WTC11 (cell line): ENCODE measurements at regions not wholly inside any gene's neighbourhood (a gene's known extent, or its start where the extent isn't known, plus 50 kb on each side); places are given as distances from the start of the nearest gene placed in this dataset.

Experiments used
- ATAC-seq: fragments of 200-7000 bp; cut with Tn5 transposase; 2 replicates; pipeline ENCODE4 v1.10.0; 2021; ENCODE audit warnings: mild to moderate bottlenecking, moderate library complexity
- CTCF ChIA-PET: fragments of 300-600 bp; sonication (Branson Sonifier 250); formaldehyde crosslinking; loops from one replicate; lab custom pipeline; 2021; ENCODE audit warnings: antibody characterized with exemption; lab: Charles Lee
- POLR2A ChIA-PET: fragments of 350-600 bp; sonication (Branson Sonifier 250); formaldehyde crosslinking; loops from one replicate; lab custom pipeline; 2021; ENCODE audit warnings: antibody characterized with exemption; lab: Charles Lee
- DNase-seq: peaks from one replicate; pipeline ENCODE4 v3.0.0; 2021; ENCODE audit warnings: low spot score
- H3K27ac Mint-ChIP-seq: 2 replicates; pipeline ENCODE4 v1.8.0; 2021; ENCODE audit warnings: mixed read lengths
- H3K27me3 Mint-ChIP-seq: 2 replicates; pipeline ENCODE4 v1.8.0; 2021; ENCODE audit warnings: low read depth, mild to moderate bottlenecking, moderate library complexity, mixed read lengths
- H3K36me3 Mint-ChIP-seq: 2 replicates; pipeline ENCODE4 v1.8.0; 2021; ENCODE audit warnings: mixed read lengths
- H3K4me1 Mint-ChIP-seq: 2 replicates; pipeline ENCODE4 v1.8.0; 2022; ENCODE audit warnings: mixed read lengths
- H3K4me3 Mint-ChIP-seq: 2 replicates; pipeline ENCODE4 v1.8.0; 2021; ENCODE audit warnings: mild to moderate bottlenecking, moderate library complexity, mixed read lengths
- H3K9me3 Mint-ChIP-seq: 2 replicates; pipeline ENCODE4 v1.8.0; 2021; ENCODE audit warnings: mixed read lengths
- CBFB ChIP-seq: sonication (generic); formaldehyde crosslinking; IDR thresholded peaks from 2 replicates; pipeline ENCODE4 v1.8.1; 2022; ENCODE audit warnings: mild to moderate bottlenecking, low read depth, missing genetic modification reagents
- E2F4 ChIP-seq: sonication (generic); formaldehyde crosslinking; IDR thresholded peaks from 2 replicates; pipeline ENCODE4 v1.8.1; 2022; ENCODE audit warnings: low read depth, mild to moderate bottlenecking, moderate library complexity, missing genetic modification reagents, borderline replicate concordance
- EMX1 ChIP-seq: fragments of 250-450 bp; sonication (Bioruptor Pico); IDR thresholded peaks from 2 replicates; pipeline ENCODE4 v1.8.0; 2021; ENCODE audit warnings: mild to moderate bottlenecking
- FOXP1 ChIP-seq: sonication (generic); formaldehyde crosslinking; IDR thresholded peaks from 2 replicates; pipeline ENCODE4 v1.8.0; 2022; ENCODE audit warnings: missing genetic modification reagents, mild to moderate bottlenecking, moderate library complexity, borderline replicate concordance
- GRHL2 ChIP-seq: fragments of 250-450 bp; sonication (Bioruptor Pico); IDR thresholded peaks from 2 replicates; pipeline ENCODE4 v1.8.0; 2022; ENCODE audit warnings: mild to moderate bottlenecking, moderate library complexity; ENCODE audit not compliant: insufficient replicate concordance, severe bottlenecking
- GTF2I ChIP-seq: fragments of 250-450 bp; sonication (Bioruptor Pico); conservative IDR thresholded peaks from 2 replicates; pipeline ENCODE4 v1.4.0; 2021; ENCODE audit warnings: mild to moderate bottlenecking
- HMGXB4 ChIP-seq: sonication (generic); formaldehyde crosslinking; IDR thresholded peaks from 2 replicates; pipeline ENCODE4 v1.8.1; 2023; ENCODE audit warnings: mild to moderate bottlenecking, moderate library complexity, missing genetic modification reagents
- KAT7 ChIP-seq: sonication (generic); formaldehyde crosslinking; IDR thresholded peaks from 2 replicates; pipeline ENCODE4 v1.8.1; 2023; ENCODE audit warnings: missing genetic modification reagents, mild to moderate bottlenecking, borderline replicate concordance
- NFATC4 ChIP-seq: fragments of 250-450 bp; sonication (Bioruptor Pico); IDR thresholded peaks from 2 replicates; pipeline ENCODE4 v1.9.0; 2021; ENCODE audit warnings: mild to moderate bottlenecking
- SMAD4 ChIP-seq: sonication (generic); formaldehyde crosslinking; IDR thresholded peaks from 2 replicates; pipeline ENCODE4 v1.8.0; 2022; ENCODE audit warnings: mild to moderate bottlenecking, missing genetic modification reagents
- USF1 ChIP-seq: sonication (generic); formaldehyde crosslinking; IDR thresholded peaks from 2 replicates; pipeline ENCODE4 v1.8.0; 2022; ENCODE audit warnings: mild to moderate bottlenecking, missing genetic modification reagents
- USF2 ChIP-seq: sonication (generic); formaldehyde crosslinking; IDR thresholded peaks from 2 replicates; pipeline ENCODE4 v1.8.1; 2023; ENCODE audit warnings: mild to moderate bottlenecking, missing genetic modification reagents, moderate library complexity
- ZBTB21 ChIP-seq: sonication (generic); formaldehyde crosslinking; IDR thresholded peaks from 2 replicates; pipeline ENCODE4 v1.8.1; 2023; ENCODE audit warnings: mild to moderate bottlenecking, missing genetic modification reagents, borderline replicate concordance
- ZNF263 ChIP-seq: sonication (generic); formaldehyde crosslinking; IDR thresholded peaks from 2 replicates; pipeline ENCODE4 v1.8.1; 2022; ENCODE audit warnings: low read depth, mild to moderate bottlenecking, moderate library complexity, missing genetic modification reagents
- ZNF416 ChIP-seq: fragments of 250-450 bp; sonication (Bioruptor Pico); IDR thresholded peaks from 2 replicates; pipeline ENCODE4 v1.9.0; 2021; ENCODE audit warnings: mild to moderate bottlenecking, inconsistent platforms
- ZNF423 ChIP-seq: fragments of 250-450 bp; sonication (Bioruptor Pico); IDR thresholded peaks from 2 replicates; pipeline ENCODE4 v2.1.2; 2022; ENCODE audit warnings: mild to moderate bottlenecking, moderate library complexity
- ZNF671 ChIP-seq: fragments of 250-450 bp; sonication (Bioruptor Pico); IDR thresholded peaks from 2 replicates; pipeline ENCODE4 v1.8.0; 2021; ENCODE audit warnings: mild to moderate bottlenecking
- ZSCAN18 ChIP-seq: fragments of 250-450 bp; sonication (Bioruptor Pico); IDR thresholded peaks from 2 replicates; pipeline ENCODE4 v2.1.2; 2022; ENCODE audit warnings: mild to moderate bottlenecking, moderate library complexity

GRCh38 chr1:176330782-176331181 is 123.7 kb upstream of the COP1 start:
- H3K27me3 Mint-ChIP-seq, result peaks cover 3% of the 10 kb centered on the region; the same call in 1 of the 2 replicates
- no peak overlapping the region for H3K27ac Mint-ChIP-seq
- no peak for ATAC-seq
- no peaks in the 10 kb centered on the region for H3K4me1 Mint-ChIP-seq
- POLR2A ChIA-PET, result no interaction called here
- TF ChIP-seq ZNF263 (CRISPR knock-in tag) (no peak), GTF2I (CRISPR knock-in tag) (no peak), ZNF416 (CRISPR knock-in tag) (no peak), E2F4 (CRISPR knock-in tag) (no peak), GRHL2 (no peak), SMAD4 (CRISPR knock-in tag) (no peak), ZSCAN18 (no peak), KAT7 (no peak), FOXP1 (CRISPR knock-in tag) (no peak), ZBTB21 (CRISPR knock-in tag) (no peak), EMX1 (CRISPR knock-in tag) (no peak), USF2 (CRISPR knock-in tag) (no peak), ZNF671 (no peak), USF1 (CRISPR knock-in tag) (no peak), HMGXB4 (CRISPR knock-in tag) (no peak), CBFB (CRISPR knock-in tag) (no peak)
- CTCF ChIA-PET, result no interaction called here
- no peak overlapping the region for H3K4me3 Mint-ChIP-seq
- DNase-seq, result no peak
- 0 out of 2 replicates have a peak, but pooled peaks cover 6% of the 10 kb centered on the region for H3K9me3 Mint-ChIP-seq
- no peaks in the 10 kb centered on the region for H3K36me3 Mint-ChIP-seq

- no peak for TF ChIP-seq NFATC4
- Mint-ChIP-seq H3K9me3 (no peaks in the 10 kb centered on the region), H3K27me3 (0 out of 2 replicates have a peak, but pooled peaks cover 3% of the 10 kb centered on the region), H3K4me1 (no peaks in the 10 kb centered on the region), H3K36me3 (no peaks in the 10 kb centered on the region), H3K27ac (no peak overlapping the region), H3K4me3 (no peak overlapping the region)
- DNase-seq (no peak), ATAC-seq (no peak)
- POLR2A ChIA-PET, result no interaction called here
- CTCF ChIA-PET, result no interaction called here
Observed at GRCh38 chr1:176325664-176326063, 118.6 kb upstream of the COP1 start.

GRCh38 chr1:176323472-176323871 is 116.4 kb upstream of the COP1 start:
- DNase-seq (no peak), ATAC-seq (no peak)
- Mint-ChIP-seq H3K27ac (no peak overlapping the region), H3K9me3 (no peaks in the 10 kb centered on the region), H3K4me3 (no peak overlapping the region), H3K27me3 (no peaks in the 10 kb centered on the region), H3K36me3 (no peaks in the 10 kb centered on the region), H3K4me1 (no peaks in the 10 kb centered on the region)
- CTCF ChIA-PET, result no interaction called here
- TF ChIP-seq ZNF423 (CRISPR knock-in tag), result no peak
- POLR2A ChIA-PET, result no interaction called here
